ENCODE measurements at regions not wholly inside any gene's neighbourhood (a gene's known extent, or its start where the extent isn't known, plus 50 kb on each side); places are given as distances from the start of the nearest gene placed in this dataset.

DNA sequence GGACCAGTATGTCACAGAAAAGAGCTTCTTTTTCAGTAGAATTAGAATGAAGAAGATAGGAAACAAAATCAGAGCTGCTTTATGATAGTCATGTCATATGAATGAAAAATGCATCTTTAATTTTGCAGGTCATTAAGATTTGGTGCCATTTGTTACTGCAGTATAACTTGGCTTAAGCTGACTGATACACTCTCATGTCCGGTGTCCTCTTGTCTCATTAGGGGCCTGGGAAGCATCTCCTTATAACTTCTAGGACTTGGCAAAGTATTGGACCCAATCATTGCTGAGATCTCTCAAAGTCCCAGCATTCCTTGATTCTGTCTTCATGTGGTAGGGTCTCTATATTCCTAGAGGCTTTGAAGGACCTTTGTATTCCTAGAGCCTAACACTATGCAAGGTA is 559.4 kb downstream of the TOX3 start:
- Histone ChIP-seq H3K9me3 (no peaks in the 10 kb centered on the region), H3K27ac (replicated peaks in 1 of 4) (no peak overlapping the region), H3K36me3 (no peaks in the 10 kb centered on the region), H3K4me1 (no peaks in the 10 kb centered on the region), H3K27me3 (peaks cover 0 to 8% (median 0%) of the 10 kb centered on the region in 4 donors), H3K4me3 (no peak overlapping the region)
- intact Hi-C loops (cut with DNase I), result loop anchor here (10.0 kb wide), 1 partner anchor 163 kb away; no protein-coding TSS in a partner anchor
- DNase-seq (ENCODE audit: extremely low spot score), result no peak
- TF ChIP-seq, protein P1, sequence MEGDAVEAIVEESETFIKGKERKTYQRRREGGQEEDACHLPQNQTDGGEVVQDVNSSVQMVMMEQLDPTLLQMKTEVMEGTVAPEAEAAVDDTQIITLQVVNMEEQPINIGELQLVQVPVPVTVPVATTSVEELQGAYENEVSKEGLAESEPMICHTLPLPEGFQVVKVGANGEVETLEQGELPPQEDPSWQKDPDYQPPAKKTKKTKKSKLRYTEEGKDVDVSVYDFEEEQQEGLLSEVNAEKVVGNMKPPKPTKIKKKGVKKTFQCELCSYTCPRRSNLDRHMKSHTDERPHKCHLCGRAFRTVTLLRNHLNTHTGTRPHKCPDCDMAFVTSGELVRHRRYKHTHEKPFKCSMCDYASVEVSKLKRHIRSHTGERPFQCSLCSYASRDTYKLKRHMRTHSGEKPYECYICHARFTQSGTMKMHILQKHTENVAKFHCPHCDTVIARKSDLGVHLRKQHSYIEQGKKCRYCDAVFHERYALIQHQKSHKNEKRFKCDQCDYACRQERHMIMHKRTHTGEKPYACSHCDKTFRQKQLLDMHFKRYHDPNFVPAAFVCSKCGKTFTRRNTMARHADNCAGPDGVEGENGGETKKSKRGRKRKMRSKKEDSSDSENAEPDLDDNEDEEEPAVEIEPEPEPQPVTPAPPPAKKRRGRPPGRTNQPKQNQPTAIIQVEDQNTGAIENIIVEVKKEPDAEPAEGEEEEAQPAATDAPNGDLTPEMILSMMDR (IDR thresholded peaks at IDR 0.05), result no peak
- TF ChIP-seq EP300 (IDR thresholded peaks at IDR 0.05) (no peak), POLR2AphosphoS5 (IDR thresholded peaks at IDR 0.05) (no peak), POLR2A (IDR thresholded peaks at IDR 0.05; ENCODE audit: low read depth) (no peak)
- WGBS, result 86% methylated on average over 1 of the region's 1 CpG

DNA sequence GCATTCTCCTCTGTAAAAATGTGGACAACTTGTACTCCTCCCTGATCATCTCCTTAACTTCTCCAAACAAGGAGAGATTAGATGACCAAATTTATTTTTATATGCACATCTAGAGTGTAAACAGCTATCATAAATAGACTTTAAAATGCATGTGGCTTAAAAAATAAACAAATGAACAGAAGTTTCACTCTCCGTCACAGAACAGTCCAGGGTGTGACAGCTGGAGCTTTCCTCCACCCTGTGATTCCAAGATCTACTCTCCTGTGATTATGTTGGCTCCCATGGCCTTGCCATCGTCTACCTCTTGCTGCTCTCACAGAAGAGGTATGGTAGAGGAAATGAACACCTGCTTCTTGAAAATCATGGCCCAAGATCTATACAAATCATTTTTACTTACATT is 560.2 kb downstream of the TOX3 start:
- no peak for TF ChIP-seq POLR2AphosphoS5 (IDR thresholded peaks at IDR 0.05)
- TF ChIP-seq, protein P1 (IDR thresholded peaks at IDR 0.05), result no peak
- no peak for TF ChIP-seq POLR2A (IDR thresholded peaks at IDR 0.05; ENCODE audit: low read depth)
- no peak for TF ChIP-seq EP300 (IDR thresholded peaks at IDR 0.05)
- DNase-seq (ENCODE audit: extremely low spot score), result no peak

DNA sequence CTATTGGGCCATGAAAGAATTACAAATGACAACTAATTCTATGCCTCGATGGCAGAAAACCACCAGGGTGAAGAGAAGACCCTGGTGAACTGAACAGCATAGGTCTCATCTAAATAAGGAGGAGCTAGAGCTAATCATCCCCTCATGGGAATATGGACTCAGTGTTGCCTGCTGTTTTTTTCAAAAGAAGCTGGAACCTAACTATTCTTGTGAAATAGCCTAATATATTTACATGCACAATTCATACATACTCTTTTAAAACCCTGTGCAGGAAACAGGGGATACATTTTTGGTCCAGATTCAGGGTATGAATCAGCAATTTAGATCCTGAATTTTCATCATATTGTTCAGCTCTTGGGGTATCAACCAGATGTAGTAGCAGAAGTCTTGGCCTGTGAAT is 560.6 kb downstream of the TOX3 start:
- no peaks in the 10 kb centered on the region for H3K9me3 ChIP-seq
- no peaks in the 10 kb centered on the region for H3K4me1 ChIP-seq
- no peak for DNase-seq (ENCODE audit: extremely low spot score)
- H3K27me3 ChIP-seq, result peaks cover 0 to 8% (median 0%) of the 10 kb centered on the region in 4 donors
- H3K27ac ChIP-seq (replicated peaks in 1 of 4), result no peak overlapping the region
- H3K4me3 ChIP-seq, result no peak overlapping the region
- intact Hi-C loops (cut with DNase I), result loop anchor here (10.0 kb wide), 1 partner anchor 162 kb away; no protein-coding TSS in a partner anchor
- H3K36me3 ChIP-seq, result no peaks in the 10 kb centered on the region
- 71% methylated on average over 1 of the region's 1 CpG for whole genome bisulfite sequencing
- TF ChIP-seq EP300 (IDR thresholded peaks at IDR 0.05) (no peak), POLR2A (IDR thresholded peaks at IDR 0.05; ENCODE audit: low read depth) (no peak), POLR2AphosphoS5 (IDR thresholded peaks at IDR 0.05) (no peak)
- TF ChIP-seq, protein P1 (IDR thresholded peaks at IDR 0.05), result no peak

More for the DNA sequence above, 560.2 kb downstream of the TOX3 start:
- intact Hi-C loops (cut with DNase I), result loop anchor here (10.0 kb wide), 1 partner anchor 162 kb away; no protein-coding TSS in a partner anchor
- Histone ChIP-seq H3K36me3 (no peaks in the 10 kb centered on the region), H3K4me1 (no peaks in the 10 kb centered on the region), H3K27me3 (peaks cover 0 to 8% (median 0%) of the 10 kb centered on the region in 4 donors), H3K4me3 (no peak overlapping the region), H3K27ac (replicated peaks in 1 of 4) (no peak overlapping the region), H3K9me3 (no peaks in the 10 kb centered on the region)
- WGBS, result 82% methylated on average over 2 of the region's 2 CpGs

- TF ChIP-seq, protein P1 (IDR thresholded peaks at IDR 0.05), result no peak
- no peak for TF ChIP-seq POLR2A (IDR thresholded peaks at IDR 0.05; ENCODE audit: low read depth)
- TF ChIP-seq POLR2AphosphoS5 (IDR thresholded peaks at IDR 0.05), result no peak
- TF ChIP-seq EP300 (IDR thresholded peaks at IDR 0.05), result no peak
- no peak overlapping the region for H3K27ac ChIP-seq (replicated peaks in 1 of 4)
- 51% methylated on average over 2 of the region's 2 CpGs for WGBS
- H3K4me1 ChIP-seq, result no peaks in the 10 kb centered on the region
- no peaks in the 10 kb centered on the region for H3K36me3 ChIP-seq
- intact Hi-C loops (cut with DNase I), result loop anchor here (10.0 kb wide), 1 partner anchor 160 kb away; no protein-coding TSS in a partner anchor
- H3K4me3 ChIP-seq, result no peak overlapping the region
- H3K27me3 ChIP-seq, result peaks cover 0 to 8% (median 0%) of the 10 kb centered on the region in 4 donors
- no peaks in the 10 kb centered on the region for H3K9me3 ChIP-seq
- DNase-seq (ENCODE audit: extremely low spot score), result no peak
These were observed 561.8 kb downstream of the TOX3 start for GRCh38 chr16:51985126-51985525.

DNA sequence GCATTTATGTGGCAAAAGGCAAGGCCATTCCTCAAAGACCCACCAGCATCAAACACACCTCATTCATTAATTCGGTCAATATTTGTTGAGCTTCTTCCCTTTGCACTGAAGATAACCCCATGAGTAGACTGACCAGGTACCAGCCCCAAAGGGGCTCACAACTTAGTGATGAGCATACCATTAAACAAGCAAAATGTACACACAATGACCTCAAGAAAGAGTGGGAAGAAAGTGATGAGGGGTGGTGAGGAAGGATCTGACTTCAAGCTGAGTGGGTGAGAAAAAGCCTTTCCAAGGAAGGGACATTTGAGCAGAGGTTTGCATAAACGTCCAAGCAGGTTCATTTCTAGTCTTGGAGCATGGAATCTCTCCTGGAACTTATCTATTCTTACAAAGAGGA is 562.5 kb downstream of the TOX3 start:
- 55% methylated on average over 2 of the region's 2 CpGs for WGBS
- DNase-seq (ENCODE audit: extremely low spot score), result no peak
- Histone ChIP-seq H3K27ac (replicated peaks in 1 of 4) (no peak overlapping the region), H3K4me1 (no peaks in the 10 kb centered on the region), H3K4me3 (no peak overlapping the region), H3K27me3 (peaks cover 0 to 8% (median 0%) of the 10 kb centered on the region in 4 donors), H3K9me3 (no peaks in the 10 kb centered on the region), H3K36me3 (no peaks in the 10 kb centered on the region)
- TF ChIP-seq, protein P1 (IDR thresholded peaks at IDR 0.05), result no peak
- TF ChIP-seq POLR2A (IDR thresholded peaks at IDR 0.05; ENCODE audit: low read depth), result no peak
- no peak for TF ChIP-seq POLR2AphosphoS5 (IDR thresholded peaks at IDR 0.05)
- no peak for TF ChIP-seq EP300 (IDR thresholded peaks at IDR 0.05)
- intact Hi-C loops (cut with DNase I), result loop anchor here (10.0 kb wide), 1 partner anchor 160 kb away; no protein-coding TSS in a partner anchor
